GM10266 (cell line): ENCODE measurements at regions not wholly inside any gene's neighbourhood (a gene's known extent, or its start where the extent isn't known, plus 50 kb on each side); places are given as distances from the start of the nearest gene placed in this dataset.

Experiments used
- DNase-seq: peaks from one replicate; pipeline ENCODE4 v3.0.0; 2012; ENCODE audit errors: extremely low spot score
- CTCF ChIP-seq: IDR thresholded peaks from 2 replicates; pipeline ENCODE4 v1.5.1; 2012; ENCODE audit warnings: mild to moderate bottlenecking, low read depth; ENCODE audit not compliant: control insufficient read depth, insufficient read depth; ENCODE audit errors: missing control alignments

- TF ChIP-seq CTCF = no peak
- no peak for DNase-seq
Measured at GRCh38 chr5:174654442-174654841, 69.9 kb upstream of the MSX2 start.

- no peak for TF ChIP-seq CTCF
- DNase-seq = no peak
Measured at GRCh38 chr5:174655351-174655750, 69.0 kb upstream of the MSX2 start.

GRCh38 chr5:174664180-174664850, 60.1 kb upstream of the MSX2 start:
- no peak for TF ChIP-seq CTCF
- DNase-seq = no peak

GRCh38 chr5:174665347-174665746, 59.0 kb upstream of the MSX2 start:
- no peak for TF ChIP-seq CTCF

GRCh38 chr5:174667526-174667925, 56.9 kb upstream of the MSX2 start:
- TF ChIP-seq CTCF = no peak
- no peak for DNase-seq

More at GRCh38 chr5:174665347-174665746, 59.0 kb upstream of the MSX2 start:
- DNase-seq = no peak

- no peak for TF ChIP-seq CTCF
Measured at GRCh38 chr5:174668349-174668748, 56.0 kb upstream of the MSX2 start.

More at GRCh38 chr5:174668349-174668748, 56.0 kb upstream of the MSX2 start:
- no peak for DNase-seq
